DND-41 (cell line): ENCODE measurements at regions not wholly inside any gene's neighbourhood (a gene's known extent, or its start where the extent isn't known, plus 50 kb on each side); places are given as distances from the start of the nearest gene placed in this dataset.

Source experiments
- EZH2 ChIP-seq: IDR thresholded peaks from 3 replicates; pipeline ENCODE4 v1.6.1; 2012; ENCODE audit warnings: borderline replicate concordance, low read depth, mild to moderate bottlenecking, moderate library complexity, low read length, inconsistent platforms; ENCODE audit not compliant: severe bottlenecking
- TF ChIP-seq, protein P1 (sequence below): IDR thresholded peaks from 2 replicates; pipeline ENCODE4 v1.5.1; 2012; ENCODE audit warnings: borderline replicate concordance, low read length, moderate library complexity, mild to moderate bottlenecking; ENCODE audit not compliant: poor library complexity, severe bottlenecking; ENCODE audit errors: extremely low read depth

GRCh38 chr12:111310076-111310870 lies 58.6 kb downstream of the PHETA1 start:
- TF ChIP-seq, protein P1, sequence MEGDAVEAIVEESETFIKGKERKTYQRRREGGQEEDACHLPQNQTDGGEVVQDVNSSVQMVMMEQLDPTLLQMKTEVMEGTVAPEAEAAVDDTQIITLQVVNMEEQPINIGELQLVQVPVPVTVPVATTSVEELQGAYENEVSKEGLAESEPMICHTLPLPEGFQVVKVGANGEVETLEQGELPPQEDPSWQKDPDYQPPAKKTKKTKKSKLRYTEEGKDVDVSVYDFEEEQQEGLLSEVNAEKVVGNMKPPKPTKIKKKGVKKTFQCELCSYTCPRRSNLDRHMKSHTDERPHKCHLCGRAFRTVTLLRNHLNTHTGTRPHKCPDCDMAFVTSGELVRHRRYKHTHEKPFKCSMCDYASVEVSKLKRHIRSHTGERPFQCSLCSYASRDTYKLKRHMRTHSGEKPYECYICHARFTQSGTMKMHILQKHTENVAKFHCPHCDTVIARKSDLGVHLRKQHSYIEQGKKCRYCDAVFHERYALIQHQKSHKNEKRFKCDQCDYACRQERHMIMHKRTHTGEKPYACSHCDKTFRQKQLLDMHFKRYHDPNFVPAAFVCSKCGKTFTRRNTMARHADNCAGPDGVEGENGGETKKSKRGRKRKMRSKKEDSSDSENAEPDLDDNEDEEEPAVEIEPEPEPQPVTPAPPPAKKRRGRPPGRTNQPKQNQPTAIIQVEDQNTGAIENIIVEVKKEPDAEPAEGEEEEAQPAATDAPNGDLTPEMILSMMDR, result no peak
- TF ChIP-seq EZH2, result no peak
